ENCODE measurements at regions not wholly inside any gene's neighbourhood (a gene's known extent, or its start where the extent isn't known, plus 50 kb on each side); places are given as distances from the start of the nearest gene placed in this dataset.

DNA sequence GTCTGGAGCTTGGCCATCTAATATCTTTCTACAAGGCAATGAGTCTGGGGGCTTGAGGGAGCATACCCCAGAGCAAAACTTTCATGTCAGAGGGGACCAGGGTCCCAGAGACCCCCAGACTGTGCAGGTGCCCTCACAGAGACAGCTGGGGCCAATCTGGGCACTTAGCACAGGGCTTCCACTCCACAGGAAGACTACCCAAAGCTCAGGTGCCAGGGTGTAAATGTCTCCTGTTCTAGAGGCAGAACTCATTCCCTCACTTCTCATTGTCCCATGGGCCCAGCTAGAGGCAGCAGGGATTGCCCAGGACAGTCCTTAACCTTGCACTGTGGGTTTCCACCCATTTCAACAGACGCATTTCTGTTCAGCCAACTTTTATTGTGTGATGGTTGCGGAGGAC, 246.9 kb downstream of the ACTR3B start:
- Histone ChIP-seq H3K79me2 (ENCODE audit: insufficient read depth, low read depth, low read length) (no peaks in the 10 kb centered on the region), H2AFZ (ENCODE audit: low read length) (no peak overlapping the region), H3K4me1 (ENCODE audit: insufficient read depth, low read length, poor library complexity, severe bottlenecking) (no peaks in the 10 kb centered on the region), H3K9me2 (ENCODE audit: insufficient read depth, low read length) (no peaks in the 10 kb centered on the region), H3K4me3 (ENCODE audit: low read depth, low read length, poor library complexity, severe bottlenecking) (no peak overlapping the region), H3K9me3 (ENCODE audit: low read length) (no peaks in the 10 kb centered on the region), H3K4me2 (ENCODE audit: low read length) (no peak overlapping the region), H3K27ac (ENCODE audit: low read depth, low read length, poor library complexity, severe bottlenecking) (no peak overlapping the region), H3K36me3 (ENCODE audit: insufficient read depth, low read length) (no peaks in the 10 kb centered on the region), H4K20me1 (ENCODE audit: insufficient read depth, low read length) (no peaks in the 10 kb centered on the region)
- no peak for DNase-seq (ENCODE audit: low spot score)
- CTCF ChIA-PET (ENCODE audit: unreplicated experiment) = no interaction called here
- POLR2A ChIA-PET = no interaction called here
- BruUV-seq (replicated peaks) = no TSS peak
- intact Hi-C loops (cut with micrococcal nuclease; ENCODE audit: unreplicated experiment) = no loop called here
- TF ChIP-seq, protein P1, sequence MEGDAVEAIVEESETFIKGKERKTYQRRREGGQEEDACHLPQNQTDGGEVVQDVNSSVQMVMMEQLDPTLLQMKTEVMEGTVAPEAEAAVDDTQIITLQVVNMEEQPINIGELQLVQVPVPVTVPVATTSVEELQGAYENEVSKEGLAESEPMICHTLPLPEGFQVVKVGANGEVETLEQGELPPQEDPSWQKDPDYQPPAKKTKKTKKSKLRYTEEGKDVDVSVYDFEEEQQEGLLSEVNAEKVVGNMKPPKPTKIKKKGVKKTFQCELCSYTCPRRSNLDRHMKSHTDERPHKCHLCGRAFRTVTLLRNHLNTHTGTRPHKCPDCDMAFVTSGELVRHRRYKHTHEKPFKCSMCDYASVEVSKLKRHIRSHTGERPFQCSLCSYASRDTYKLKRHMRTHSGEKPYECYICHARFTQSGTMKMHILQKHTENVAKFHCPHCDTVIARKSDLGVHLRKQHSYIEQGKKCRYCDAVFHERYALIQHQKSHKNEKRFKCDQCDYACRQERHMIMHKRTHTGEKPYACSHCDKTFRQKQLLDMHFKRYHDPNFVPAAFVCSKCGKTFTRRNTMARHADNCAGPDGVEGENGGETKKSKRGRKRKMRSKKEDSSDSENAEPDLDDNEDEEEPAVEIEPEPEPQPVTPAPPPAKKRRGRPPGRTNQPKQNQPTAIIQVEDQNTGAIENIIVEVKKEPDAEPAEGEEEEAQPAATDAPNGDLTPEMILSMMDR (conservative IDR thresholded peaks at IDR 0.05; ENCODE audit: low read length) = no peak
- TF ChIP-seq EZH2phosphoT487 (IDR thresholded peaks at IDR 0.05; ENCODE audit: borderline replicate concordance, low read depth, low read length) = no peak

DNA sequence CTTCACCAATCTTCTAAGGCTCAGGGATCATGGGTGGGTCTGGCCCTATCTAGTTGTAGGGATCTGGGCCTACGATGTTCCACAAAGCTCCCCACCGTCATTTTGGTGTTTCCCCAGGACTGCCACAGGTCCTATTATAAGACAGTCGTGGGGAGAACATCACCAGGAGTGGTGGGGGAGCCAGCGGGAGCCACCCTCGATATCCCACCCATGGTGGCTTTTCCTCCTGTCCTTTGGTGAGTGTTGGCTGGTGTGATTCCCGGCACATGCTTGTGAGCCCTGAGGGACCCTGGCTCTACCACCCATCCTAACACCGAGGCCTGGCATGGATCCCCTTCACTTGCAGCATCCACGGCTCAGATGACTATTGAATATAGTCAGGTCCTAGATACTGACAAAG, 247.4 kb downstream of the ACTR3B start:
- H3K9me2 ChIP-seq (ENCODE audit: insufficient read depth, low read length) = no peaks in the 10 kb centered on the region
- no peak overlapping the region for H3K4me3 ChIP-seq (ENCODE audit: low read depth, low read length, poor library complexity, severe bottlenecking)
- intact Hi-C loops (cut with micrococcal nuclease; ENCODE audit: unreplicated experiment) = no loop called here
- H3K9me3 ChIP-seq (ENCODE audit: low read length) = no peaks in the 10 kb centered on the region
- H3K79me2 ChIP-seq (ENCODE audit: insufficient read depth, low read depth, low read length) = no peaks in the 10 kb centered on the region
- H3K4me2 ChIP-seq (ENCODE audit: low read length) = no peak overlapping the region
- DNase-seq (ENCODE audit: low spot score) = no peak
- no peak for TF ChIP-seq EZH2phosphoT487 (IDR thresholded peaks at IDR 0.05; ENCODE audit: borderline replicate concordance, low read depth, low read length)
- TF ChIP-seq, protein P1 (conservative IDR thresholded peaks at IDR 0.05; ENCODE audit: low read length) = no peak
- BruUV-seq (replicated peaks) = no TSS peak
- H2AFZ ChIP-seq (ENCODE audit: low read length) = no peak overlapping the region
- H4K20me1 ChIP-seq (ENCODE audit: insufficient read depth, low read length) = no peaks in the 10 kb centered on the region
- CTCF ChIA-PET (ENCODE audit: unreplicated experiment) = no interaction called here
- POLR2A ChIA-PET = no interaction called here
- no peaks in the 10 kb centered on the region for H3K4me1 ChIP-seq (ENCODE audit: insufficient read depth, low read length, poor library complexity, severe bottlenecking)
- no peak overlapping the region for H3K27ac ChIP-seq (ENCODE audit: low read depth, low read length, poor library complexity, severe bottlenecking)
- H3K36me3 ChIP-seq (ENCODE audit: insufficient read depth, low read length) = no peaks in the 10 kb centered on the region

DNA sequence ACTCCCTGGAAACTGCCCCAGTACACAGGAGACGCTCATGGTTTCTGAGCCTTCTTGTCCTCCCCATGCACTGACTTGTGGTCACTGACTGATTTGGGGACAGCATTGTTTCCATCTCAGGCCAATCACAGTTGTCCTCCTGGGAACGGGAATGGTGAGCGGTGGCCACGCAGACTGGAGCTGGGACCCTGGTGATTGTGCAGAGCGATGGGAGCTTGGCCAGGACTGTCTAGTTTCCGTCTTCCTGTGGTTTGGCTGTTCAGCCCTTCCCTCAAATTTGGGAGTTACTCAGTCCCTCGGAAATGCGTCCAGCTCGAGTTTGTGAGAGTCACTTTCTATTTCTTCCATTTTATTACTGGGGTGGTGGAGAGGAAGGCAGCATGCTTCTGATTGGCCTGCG, 250.9 kb downstream of the ACTR3B start:
- Histone ChIP-seq H4K20me1 (ENCODE audit: insufficient read depth, low read length) (no peaks in the 10 kb centered on the region), H3K9me3 (ENCODE audit: low read length) (no peaks in the 10 kb centered on the region), H3K9me2 (ENCODE audit: insufficient read depth, low read length) (no peaks in the 10 kb centered on the region), H3K4me2 (ENCODE audit: low read length) (no peak overlapping the region), H2AFZ (ENCODE audit: low read length) (no peak overlapping the region), H3K4me1 (ENCODE audit: insufficient read depth, low read length, poor library complexity, severe bottlenecking) (no peaks in the 10 kb centered on the region), H3K27ac (ENCODE audit: low read depth, low read length, poor library complexity, severe bottlenecking) (no peak overlapping the region), H3K36me3 (ENCODE audit: insufficient read depth, low read length) (no peaks in the 10 kb centered on the region), H3K79me2 (ENCODE audit: insufficient read depth, low read depth, low read length) (no peaks in the 10 kb centered on the region), H3K4me3 (ENCODE audit: low read depth, low read length, poor library complexity, severe bottlenecking) (no peak overlapping the region)
- TF ChIP-seq, protein P1 (conservative IDR thresholded peaks at IDR 0.05; ENCODE audit: low read length) = no peak
- TF ChIP-seq EZH2phosphoT487 (IDR thresholded peaks at IDR 0.05; ENCODE audit: borderline replicate concordance, low read depth, low read length) = no peak
- CTCF ChIA-PET (ENCODE audit: unreplicated experiment) = no interaction called here
- no peak for DNase-seq (ENCODE audit: low spot score)
- POLR2A ChIA-PET = interaction anchor here (0.6 kb wide), 1 partner anchor 352 kb away, joined by 3 read pairs; no protein-coding TSS in a partner anchor
- BruUV-seq (replicated peaks) = no TSS peak
- intact Hi-C loops (cut with micrococcal nuclease; ENCODE audit: unreplicated experiment) = no loop called here
